HK-2 (cell line): ENCODE measurements at regions not wholly inside any gene's neighbourhood (a gene's known extent, or its start where the extent isn't known, plus 50 kb on each side); places are given as distances from the start of the nearest gene placed in this dataset.

ENCODE experiments used
- DNase-seq: peaks from one replicate; pipeline ENCODE4 v3.0.0-alpha.2; 2018; ENCODE audit not compliant: unreplicated experiment

DNA sequence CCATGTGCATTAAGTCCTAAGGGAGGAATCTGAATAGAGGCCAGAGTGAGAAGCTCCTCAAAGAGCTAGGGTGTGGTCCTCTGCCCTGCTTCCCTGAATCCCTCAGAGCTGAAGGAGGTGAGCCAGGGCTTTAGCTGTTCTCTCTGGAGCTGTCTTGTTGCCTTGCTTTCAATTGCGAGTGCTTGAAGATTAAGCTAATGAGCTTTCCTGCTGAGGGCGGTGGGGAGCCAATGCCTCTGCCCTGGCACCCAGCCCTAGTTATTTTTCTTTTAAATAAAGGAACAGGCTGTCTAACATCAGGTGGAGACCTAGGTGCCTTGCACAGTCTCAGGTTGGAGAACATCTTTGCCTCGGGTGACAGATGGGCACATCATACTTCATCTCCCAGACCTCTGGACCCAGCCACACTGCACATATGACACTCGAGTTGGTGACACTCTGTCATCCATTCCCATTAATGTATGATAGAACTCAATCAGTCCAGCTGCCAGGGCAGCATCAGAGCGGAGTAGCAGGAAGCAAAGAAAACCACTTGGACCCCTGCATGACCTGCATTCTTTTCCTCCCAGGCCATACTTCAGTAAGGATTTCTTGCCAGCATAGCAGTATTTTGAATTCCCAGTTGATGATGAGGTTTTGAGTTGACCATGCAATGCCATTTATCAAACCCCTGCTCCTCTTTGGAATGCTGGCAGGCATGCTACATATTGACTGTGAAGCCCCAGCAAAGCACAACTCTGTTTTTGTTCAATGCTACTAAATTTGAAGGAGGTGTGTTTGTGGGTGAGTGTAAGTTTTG is 292.7 kb downstream of the RNF144A start:
- DNase-seq: no peak

DNA sequence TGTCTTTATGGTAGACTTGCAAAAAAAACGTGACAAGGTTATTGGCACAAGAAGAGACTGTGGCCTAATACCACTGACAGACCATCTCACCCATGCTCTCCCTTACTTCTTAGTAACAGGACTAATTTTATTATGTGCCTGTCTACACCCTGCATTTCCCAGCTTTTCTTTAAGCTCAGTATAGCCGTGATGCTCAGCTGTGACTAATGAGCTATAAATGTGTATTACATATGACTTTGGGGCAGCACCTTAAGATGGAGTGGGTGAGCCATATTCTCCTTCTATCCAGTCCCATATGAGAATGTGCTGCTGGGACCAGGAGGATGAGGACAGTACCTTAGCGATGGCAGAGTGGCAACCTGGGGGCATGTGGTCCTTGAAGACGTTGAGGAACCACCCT is 293.5 kb downstream of the RNF144A start:
- DNase-seq: no peak

DNA sequence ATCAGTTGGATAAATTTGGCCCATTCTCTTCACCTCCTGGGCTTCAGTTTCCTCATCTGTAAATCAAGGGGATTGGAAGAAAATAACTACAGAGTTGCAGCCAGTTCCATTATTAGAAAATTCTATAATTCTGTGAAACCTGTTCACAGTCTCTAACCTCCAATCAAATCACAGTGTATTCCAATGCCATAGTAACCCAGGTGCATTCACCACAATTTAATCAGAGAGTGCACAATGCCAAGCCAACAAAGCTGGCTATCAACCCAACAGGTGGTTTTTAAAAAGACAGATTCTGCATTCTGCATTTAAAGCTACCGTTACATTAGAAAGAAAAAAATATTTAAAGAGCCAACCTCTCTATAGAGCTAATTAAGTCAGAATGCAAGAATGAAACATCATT is 308.6 kb downstream of the RNF144A start:
- DNase-seq: no peak

DNA sequence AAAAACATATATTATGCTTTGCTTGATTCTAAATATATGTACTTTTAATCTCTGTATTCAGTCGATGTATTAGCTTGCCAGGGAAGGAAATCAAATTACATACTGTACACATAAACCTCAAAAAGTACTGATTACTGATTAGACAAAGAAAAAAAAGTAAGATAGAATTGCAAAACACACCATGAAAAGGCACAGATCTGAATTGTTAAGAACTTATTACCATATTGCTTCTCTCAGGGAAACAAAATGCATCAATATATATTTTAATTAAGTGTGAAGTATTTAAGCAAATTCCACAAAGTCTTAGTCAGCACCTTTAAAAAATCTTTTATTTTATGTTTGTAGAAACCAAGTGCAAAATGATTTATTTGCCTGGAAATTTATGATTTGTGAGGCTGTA is 309.3 kb downstream of the RNF144A start:
- no peak for DNase-seq

DNA sequence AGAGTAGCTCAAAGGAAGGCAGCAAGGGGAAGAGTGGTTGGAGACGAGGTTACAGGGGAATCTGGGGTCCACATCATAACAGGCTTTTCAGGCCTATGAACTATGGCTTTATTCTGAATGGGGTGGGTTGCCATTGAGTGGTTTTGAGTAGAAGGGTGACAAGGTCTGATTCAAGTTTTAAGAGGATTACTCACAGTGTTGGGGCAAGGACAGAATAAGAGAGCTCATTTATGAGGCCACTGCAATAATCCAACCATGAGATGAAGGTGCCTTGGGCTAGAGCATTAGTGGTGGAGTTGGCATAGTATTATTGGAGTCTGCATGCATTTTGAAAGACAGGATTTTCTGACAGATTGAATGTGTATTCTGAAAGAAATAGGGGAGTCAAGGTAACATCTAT is 315.9 kb downstream of the RNF144A start:
- no peak for DNase-seq

DNA sequence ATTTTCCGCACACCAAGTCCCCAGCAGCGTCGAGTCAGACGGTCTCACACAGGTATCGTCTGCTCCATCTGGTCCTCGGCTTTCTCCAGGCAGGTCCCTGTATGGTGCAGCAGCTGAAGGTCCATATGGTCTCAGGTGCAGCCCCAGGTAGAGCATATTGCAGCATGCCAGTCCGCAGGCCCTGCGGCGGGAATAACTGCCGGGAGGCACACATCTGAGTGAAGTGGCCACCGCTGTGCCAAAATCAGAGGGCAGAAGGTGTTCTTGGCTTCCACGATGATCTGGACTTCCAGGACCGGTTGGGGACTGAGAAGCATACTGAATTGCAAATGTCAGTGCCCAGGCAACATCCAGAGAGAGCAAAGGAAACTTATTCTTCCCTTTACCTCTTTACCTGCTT is 320.3 kb downstream of the RNF144A start:
- DNase-seq: no peak

DNA sequence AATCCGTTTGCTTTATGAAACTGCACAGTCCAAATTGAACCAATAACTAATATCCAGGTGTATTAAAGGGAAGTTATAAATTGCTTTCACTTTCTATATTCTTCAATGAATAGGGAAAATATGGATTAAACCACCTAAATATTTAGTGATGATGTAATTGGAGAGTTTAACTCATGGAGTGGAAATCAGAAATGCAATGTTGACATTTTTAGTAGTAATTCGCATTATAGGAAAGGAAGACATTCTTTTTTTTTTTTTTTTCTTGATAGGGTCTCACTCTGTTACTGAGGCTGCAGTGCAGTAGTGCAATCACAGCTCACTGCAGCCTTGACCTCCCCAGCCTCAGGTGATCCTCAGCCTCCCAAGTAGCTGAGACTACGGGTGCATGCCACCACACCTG is 321.9 kb downstream of the RNF144A start:
- no peak for DNase-seq

DNA sequence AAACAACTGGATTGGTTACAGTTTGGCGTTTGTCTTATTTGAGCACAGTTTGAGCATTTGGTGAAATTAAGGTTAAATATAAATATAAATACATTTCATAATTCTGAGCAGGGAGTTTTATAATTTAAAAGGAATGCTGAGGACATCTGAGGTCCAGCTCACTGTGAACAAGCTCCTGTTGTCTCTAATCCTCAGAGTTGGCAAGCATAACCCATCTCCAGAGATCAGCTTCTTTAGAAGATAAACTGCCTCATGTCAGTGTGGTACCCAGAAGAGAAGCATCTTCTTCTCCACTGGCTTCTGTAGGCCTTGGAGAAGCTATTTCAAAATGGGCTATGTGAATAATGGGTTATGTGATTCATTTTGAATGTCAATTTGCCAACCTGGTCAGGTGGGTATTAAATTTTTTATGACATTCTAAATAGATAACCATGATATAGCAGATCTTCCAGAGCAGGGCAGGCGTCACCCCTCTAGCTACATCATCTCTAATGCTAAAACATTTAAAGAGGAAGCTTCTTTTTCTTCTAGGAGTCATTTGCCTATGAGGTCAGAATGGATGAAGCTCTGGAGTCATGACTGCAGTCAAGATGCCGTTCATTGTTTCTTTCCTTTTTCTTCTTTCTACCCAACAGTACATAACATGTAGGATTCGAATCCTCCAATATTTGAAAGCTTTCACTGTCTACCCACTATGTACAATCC is 324.0 kb downstream of the RNF144A start:
- no peak for DNase-seq

DNA sequence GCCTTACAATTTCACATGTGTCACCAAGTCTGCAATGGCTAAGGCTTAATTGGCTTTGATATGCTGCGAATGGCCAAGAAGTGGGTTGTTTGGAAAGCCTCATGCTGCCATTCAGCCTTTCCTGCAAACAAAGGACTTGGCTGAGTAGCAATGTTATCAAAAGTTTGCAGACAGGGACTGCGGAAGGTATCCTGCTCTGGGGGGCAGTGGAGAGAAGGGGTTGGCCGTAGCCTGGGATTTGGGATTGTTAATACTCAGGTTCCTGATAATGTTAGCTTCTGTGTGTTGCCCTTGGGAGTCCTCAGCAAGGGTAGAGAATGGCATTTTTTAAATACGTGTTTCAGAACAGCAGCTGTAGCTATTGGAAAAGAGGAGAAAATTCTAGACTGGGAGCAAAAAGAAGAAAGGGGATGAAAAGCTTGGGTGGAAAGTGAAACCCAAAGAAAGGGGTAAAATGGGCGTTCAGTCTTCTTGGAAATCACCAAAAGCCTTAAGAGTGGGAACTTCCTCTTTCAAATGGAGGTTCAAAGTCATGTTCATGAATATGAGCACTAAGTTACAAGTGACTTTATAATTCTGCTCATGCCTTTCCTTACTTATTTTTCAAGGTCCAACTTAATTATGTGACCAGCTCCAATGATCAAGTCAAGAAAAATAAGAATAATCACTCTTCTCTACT is 325.1 kb downstream of the RNF144A start:
- no peak for DNase-seq

DNA sequence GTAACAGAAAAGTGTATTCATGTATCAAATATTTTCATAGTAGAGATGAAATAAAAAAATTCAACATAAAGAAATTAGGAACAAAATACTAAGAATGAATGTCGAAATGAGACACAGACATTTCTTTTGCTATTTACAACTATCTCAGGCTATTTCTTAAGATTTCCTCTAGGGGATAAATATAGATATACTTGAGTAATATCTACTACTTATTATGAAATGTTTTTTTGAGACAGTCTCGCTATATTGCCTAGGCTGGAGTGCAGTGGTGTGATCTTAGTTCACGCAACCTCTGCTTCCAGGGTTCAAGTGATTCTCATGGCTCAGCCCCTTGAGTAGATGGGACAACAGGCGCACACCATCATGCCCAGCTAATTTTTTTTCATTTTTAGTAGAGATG is 326.1 kb downstream of the RNF144A start:
- no peak for DNase-seq

DNA sequence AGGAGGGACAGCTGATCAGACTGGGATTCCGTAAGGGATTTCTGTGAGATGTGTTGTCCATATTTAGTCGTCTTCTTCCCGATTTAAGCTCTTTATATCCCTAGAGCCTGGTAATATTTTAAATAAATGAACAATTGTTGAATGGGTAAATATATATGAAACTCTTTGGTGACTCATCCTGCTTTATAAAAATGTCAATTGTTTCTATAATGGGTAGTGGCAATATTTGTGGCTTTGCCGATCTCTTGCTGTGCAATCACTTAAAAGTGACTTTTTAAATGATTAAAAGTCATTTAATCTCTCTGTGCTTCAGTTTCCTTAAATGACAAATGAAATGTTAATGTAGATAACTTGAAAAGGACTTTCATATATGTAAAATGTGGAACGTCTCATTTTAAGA is 339.2 kb downstream of the RNF144A start:
- DNase-seq: no peak

DNA sequence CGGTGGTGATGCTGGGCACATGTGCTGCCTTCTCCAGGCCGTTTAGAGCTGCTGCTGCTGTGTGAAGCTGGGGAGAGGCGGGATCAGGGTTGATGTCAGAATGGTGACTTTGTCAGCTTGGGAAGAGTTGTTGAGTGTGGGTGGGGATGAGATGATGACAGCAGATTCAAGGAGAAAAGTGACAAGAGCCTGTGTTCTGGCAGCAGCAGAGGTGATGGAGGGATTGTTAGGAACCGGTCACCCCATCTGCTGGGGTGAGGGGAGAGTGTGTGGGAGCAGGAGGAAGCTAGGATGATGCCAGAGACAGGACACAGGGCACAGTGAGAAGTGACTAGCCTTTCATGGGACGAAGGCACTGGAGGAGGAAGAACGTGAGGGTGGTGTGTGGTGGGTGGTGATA is 345.5 kb downstream of the RNF144A start:
- DNase-seq: no peak

DNA sequence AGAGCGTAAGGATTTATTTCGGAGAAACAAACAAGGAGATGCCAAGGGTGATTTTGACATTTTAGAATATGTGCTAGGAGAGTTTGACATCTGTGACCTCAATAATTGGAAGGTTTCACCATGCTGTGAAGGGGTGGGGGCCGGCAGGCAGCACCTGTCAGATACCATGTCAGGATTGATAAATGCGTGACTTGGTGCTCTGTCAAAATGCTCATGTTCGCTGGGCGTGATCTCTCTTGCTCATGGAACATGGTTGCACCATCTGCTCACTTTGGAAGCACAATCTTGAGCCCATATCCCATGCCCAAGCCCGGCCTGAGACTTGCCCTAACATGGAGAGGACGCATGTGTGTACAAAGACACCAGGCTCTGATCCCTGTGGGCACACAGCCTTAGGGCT is 347.6 kb downstream of the RNF144A start:
- no peak for DNase-seq

DNA sequence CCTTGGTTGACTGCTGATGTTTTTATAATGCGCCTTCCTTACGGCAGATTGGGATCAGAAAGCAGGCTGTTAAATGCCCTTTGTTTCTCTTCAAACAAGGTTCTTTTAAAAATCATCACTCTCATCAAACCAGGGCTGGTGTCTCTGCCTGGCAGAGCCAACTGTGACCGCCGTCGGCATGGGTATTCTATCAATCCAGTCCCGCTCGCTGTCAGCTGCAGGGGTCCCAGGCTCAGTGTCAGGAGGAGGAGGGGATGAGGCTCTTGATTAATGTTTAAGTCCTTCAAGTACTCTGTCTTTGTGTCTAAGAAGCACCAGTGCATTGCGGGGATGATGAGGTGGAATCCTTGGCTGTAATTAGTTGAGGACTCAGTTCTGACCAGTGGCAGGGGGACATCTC is 348.1 kb downstream of the RNF144A start:
- DNase-seq: no peak

DNA sequence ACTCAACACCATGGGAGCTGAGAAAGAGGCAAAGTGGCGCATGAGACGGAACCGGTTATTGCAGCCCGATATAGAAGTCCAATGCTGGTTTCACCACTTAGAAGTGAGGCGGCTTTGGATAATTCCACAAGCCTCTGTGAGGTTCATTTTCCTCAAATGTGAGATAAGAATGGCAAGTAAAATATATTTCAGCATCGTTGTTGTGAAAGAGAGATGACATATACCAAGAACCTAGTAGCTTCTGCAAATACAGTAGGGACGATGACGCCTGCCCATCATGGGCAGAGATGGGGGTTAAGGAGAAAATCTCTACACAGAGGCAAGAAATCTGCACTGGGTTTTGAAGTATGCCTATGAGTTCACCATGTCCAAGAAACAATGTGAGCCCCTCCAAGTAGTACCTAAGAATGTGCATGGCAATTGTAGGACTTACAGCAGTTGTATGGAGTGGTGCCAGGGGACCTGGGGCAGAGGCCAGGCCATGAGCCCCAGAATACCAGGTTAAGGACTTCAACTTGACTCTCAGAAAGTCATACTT is 352.0 kb downstream of the RNF144A start:
- no peak for DNase-seq

DNA sequence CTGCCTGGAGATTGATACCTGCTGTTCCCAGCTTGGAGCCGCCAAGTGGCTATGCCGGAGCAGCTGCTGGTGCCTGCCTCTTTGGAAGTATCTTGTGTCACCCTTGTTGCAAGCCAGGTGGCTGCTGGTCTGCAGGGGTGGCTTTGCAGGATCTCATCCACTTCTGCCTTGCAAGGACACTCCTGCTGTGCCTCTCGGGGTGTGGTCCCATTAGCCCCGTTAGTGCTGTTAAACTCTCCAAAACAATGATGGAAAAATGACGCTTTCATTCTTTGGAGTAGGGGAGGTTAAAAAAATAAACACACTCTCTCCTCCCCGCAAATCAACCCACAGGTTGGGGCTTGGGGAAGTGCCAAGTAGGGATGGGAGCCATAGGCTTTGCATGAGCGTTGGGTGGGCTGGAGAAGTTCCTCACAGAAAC is 352.8 kb downstream of the RNF144A start:
- DNase-seq: no peak

DNA sequence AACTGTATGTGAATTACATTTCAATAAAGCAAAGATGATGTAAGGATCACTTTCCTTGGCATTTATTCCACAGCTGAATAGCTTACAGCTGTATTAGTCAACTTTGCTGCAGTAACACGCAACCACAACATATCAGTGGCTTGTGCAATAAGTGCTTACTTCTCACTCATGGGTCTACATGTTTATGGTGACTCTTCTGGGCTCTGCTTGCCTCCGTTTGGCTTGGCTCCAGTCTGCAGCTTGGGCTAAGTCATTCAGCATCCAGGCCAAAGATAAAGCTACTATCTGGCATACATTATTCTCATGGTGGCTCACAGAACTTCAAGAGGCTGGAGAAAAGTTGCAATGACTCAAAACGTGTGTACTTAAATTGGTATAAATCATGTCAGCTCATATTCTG is 355.0 kb downstream of the RNF144A start:
- no peak for DNase-seq

DNA sequence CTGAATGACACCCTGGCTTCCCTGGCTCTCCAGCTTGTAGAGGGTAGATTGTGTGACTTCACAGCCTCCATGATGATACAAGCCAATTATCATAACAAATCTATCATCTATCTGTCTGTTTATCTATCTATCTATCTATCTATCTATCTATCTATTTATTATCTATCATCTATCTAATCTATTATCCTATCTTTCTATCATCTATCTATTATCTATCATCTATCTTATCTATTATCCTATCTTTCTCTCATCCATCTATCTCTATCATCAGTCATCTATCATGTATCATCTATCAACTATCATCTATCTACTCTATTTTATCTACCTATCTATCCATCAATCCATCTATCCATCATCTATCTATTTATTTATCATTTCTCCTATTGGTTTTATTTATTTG is 361.8 kb downstream of the RNF144A start:
- DNase-seq: no peak

DNA sequence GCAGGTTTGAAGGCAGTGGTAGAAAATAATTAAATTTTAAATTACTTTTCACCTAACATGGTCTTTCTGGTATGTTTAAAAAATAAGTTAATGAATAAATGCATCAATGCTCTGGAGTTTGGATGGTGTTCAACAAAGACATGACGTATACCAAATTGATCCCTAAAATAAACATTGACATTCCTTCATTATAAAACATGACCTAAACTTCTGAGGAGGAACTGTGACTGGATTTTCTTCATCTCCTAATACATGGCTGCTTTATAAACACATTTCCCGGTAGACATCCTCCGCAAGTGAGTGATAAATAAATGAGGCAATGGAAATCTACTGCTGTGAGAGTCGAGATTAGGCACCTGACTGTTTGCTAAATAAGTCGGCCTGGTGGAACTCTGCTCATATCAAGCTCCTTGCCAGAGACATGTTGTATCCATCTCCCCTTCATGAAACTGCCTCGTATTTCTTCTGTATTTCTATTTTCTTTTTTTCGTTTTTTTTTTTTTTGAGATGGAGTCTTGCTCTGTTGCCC is 362.3 kb downstream of the RNF144A start:
- no peak for DNase-seq

DNA sequence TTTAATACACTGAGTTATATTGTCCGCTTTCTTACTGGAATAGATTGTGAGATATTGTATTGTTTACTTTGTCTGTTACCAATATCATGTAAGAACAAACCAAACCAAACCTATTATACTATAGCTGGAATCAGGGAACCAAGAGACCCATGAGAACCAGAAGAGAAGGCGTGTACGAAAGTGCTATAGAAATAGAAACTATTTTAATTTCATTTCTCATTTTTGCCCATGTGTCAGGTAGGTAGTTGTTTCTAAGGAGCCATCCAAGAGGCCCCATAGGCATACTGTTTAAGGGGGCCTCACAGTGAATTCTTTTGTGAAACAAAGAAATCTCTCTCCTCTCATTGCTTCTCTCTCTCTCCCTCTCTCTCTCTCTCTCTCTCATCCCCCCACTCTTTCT is 363.6 kb downstream of the RNF144A start:
- no peak for DNase-seq

DNA sequence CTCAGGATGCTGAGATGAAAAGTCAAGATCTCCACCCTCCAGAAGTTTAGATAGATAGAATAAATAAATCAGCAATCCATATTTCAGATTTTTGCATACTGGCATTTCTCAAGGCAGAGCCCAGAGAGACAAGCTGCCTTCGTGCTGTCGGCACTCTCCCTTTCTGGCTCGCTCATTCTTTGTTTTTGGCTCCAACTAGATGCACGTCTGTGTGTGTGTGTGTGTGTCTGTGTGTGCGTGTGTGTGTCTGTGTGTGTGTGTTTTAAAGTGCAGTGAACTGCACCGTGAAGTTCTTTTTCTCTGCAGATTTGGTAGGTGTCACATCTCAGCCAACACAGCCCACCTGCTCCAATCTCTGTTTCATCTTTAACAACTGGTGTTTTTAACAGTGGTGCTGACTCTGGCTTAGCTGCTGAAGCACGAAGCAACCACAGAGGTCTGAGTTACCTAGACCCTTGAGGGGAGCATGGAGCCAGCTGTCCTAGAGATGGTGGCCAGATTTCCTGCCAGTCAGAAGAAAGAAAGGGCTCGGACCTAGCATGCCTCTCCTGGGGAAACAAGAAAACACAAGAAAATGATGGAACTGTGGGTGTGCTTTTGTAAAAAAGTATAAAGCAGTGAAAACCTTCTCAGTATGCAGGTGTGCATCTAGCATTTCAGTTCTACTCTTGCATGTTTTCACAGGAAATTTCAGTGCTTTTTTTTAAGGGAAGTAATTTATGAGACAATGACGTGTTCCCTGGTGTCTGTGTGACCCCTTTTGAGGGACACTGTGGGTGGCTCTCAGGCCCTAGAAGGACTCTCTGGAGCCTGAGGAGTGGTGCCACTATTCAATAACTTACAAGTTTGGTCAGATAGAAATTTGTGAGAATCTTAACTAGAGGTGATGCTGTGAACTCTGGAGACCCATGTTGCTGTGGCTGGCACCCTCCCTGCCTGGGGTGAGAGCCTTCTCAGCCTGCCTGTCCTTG is 364.3 kb downstream of the RNF144A start:
- DNase-seq: no peak
